ENCODE measurements at regions not wholly inside any gene's neighbourhood (a gene's known extent, or its start where the extent isn't known, plus 50 kb on each side); places are given as distances from the start of the nearest gene placed in this dataset.

DNA sequence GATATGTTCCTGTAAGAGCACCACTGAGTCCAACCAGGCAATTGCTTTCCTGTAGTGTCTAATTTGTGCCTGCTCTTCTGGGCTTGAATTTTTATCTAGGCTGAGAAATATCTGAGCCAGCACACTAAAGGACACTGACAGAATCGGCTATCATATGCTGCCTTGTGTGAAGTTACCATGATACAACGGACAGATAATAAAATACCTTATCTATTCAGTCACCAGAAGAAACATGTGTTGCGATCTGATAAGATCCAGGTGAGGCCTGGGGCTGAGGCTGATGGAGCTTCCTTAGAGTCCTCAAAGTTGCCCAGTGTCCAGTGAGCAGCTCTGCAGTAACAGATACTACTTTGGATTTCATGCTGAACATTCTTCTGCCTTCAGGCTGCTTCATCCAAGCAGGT is 111.8 kb downstream of the ZNF518B start:
- DNase-seq (ENCODE audit: low read depth, low spot score): no peak
- no peak for TF ChIP-seq PML (IDR thresholded peaks at IDR 0.05; ENCODE audit: low read length)
- TF ChIP-seq SMAD5 (IDR thresholded peaks at IDR 0.05; ENCODE audit: low read depth): no peak
- TF ChIP-seq ZNF622 (IDR thresholded peaks at IDR 0.05): no peak
- no peak for TF ChIP-seq CBX3 (IDR thresholded peaks at IDR 0.05; ENCODE audit: borderline replicate concordance, low read depth)
- POLR2A ChIA-PET: no interaction called here
- Histone ChIP-seq H3K79me2 (ENCODE audit: control insufficient read depth, insufficient read depth, low read length) (no peaks in the 10 kb centered on the region), H4K20me1 (ENCODE audit: control insufficient read depth, insufficient read depth) (no peaks in the 10 kb centered on the region), H3K36me3 (ENCODE audit: control insufficient read depth in 2 of 2, insufficient read depth in 2 of 2, low read length in 1 of 2) (no peaks in the 10 kb centered on the region), H3K4me1 (ENCODE audit: control insufficient read depth, insufficient read depth, low read length) (no peaks in the 10 kb centered on the region), H3K9ac (ENCODE audit: control insufficient read depth, insufficient read depth, low read length) (no peak overlapping the region), H3K4me3 (no peak overlapping the region), H3K27me3 (replicated peaks in 1 of 2; ENCODE audit: control insufficient read depth in 2 of 2, insufficient read depth in 2 of 2, low read length in 1 of 2) (no peaks in the 10 kb centered on the region), H3K4me2 (ENCODE audit: control insufficient read depth, insufficient read depth) (no peak overlapping the region), H3K27ac (ENCODE audit: control insufficient read depth, insufficient read depth) (no peak overlapping the region), H3K9me3 (replicated peaks; ENCODE audit: control insufficient read depth, insufficient read depth, low read length) (no peaks in the 10 kb centered on the region), H2AFZ (ENCODE audit: control insufficient read depth, low read depth, low read length) (no peak overlapping the region)
- no peak for FAIRE-seq
- in situ Hi-C loops (cut with MboI) (no loop called here), intact Hi-C loops (cut with micrococcal nuclease; ENCODE audit: unreplicated experiment) (no loop called here)
- SMC1A ChIA-PET (ENCODE audit: uncharacterized antibody, unreplicated experiment): no interaction called here
- 8% methylated on average over 3 of the region's 3 CpGs for whole genome bisulfite sequencing (ENCODE audit: insufficient coverage, insufficient replicate concordance, low lambda C conversion rate, missing lambda C conversion rate)
- ATAC-seq: no peak
- RAD21 ChIA-PET (ENCODE audit: unreplicated experiment): no interaction called here
- BruUV-seq (replicated peaks): no TSS peak
- CTCF ChIA-PET: no interaction called here

- no peak overlapping the region for H3K4me2 ChIP-seq (ENCODE audit: control insufficient read depth, insufficient read depth)
- ChIA-PET SMC1A (ENCODE audit: uncharacterized antibody, unreplicated experiment) (no interaction called here), RAD21 (ENCODE audit: unreplicated experiment) (no interaction called here), POLR2A (no interaction called here), CTCF (no interaction called here)
- no peak overlapping the region for H2AFZ ChIP-seq (ENCODE audit: control insufficient read depth, low read depth, low read length)
- no TSS peak for BruUV-seq (replicated peaks)
- ATAC-seq (no peak), DNase-seq (ENCODE audit: low read depth, low spot score) (no peak), FAIRE-seq (no peak)
- H3K27me3 ChIP-seq (replicated peaks in 1 of 2; ENCODE audit: control insufficient read depth in 2 of 2, insufficient read depth in 2 of 2, low read length in 1 of 2): no peaks in the 10 kb centered on the region
- no peaks in the 10 kb centered on the region for H3K4me1 ChIP-seq (ENCODE audit: control insufficient read depth, insufficient read depth, low read length)
- no peaks in the 10 kb centered on the region for H3K9me3 ChIP-seq (replicated peaks; ENCODE audit: control insufficient read depth, insufficient read depth, low read length)
- no peaks in the 10 kb centered on the region for H4K20me1 ChIP-seq (ENCODE audit: control insufficient read depth, insufficient read depth)
- WGBS (ENCODE audit: insufficient coverage, insufficient replicate concordance, low lambda C conversion rate, missing lambda C conversion rate): 24% methylated on average over 4 of the region's 4 CpGs
- in situ Hi-C loops (cut with MboI) (no loop called here), intact Hi-C loops (cut with micrococcal nuclease; ENCODE audit: unreplicated experiment) (no loop called here)
- H3K9ac ChIP-seq (ENCODE audit: control insufficient read depth, insufficient read depth, low read length): no peak overlapping the region
- no peak for TF ChIP-seq POLR2A (IDR thresholded peaks at IDR 0.05; ENCODE audit: low read depth, low read length)
- TF ChIP-seq RFX5 (IDR thresholded peaks at IDR 0.05; ENCODE audit: low read depth, low read length): no peak
- no peak for TF ChIP-seq HCFC1 (IDR thresholded peaks at IDR 0.05; ENCODE audit: low read length)
- TF ChIP-seq CHD2 (IDR thresholded peaks at IDR 0.05; ENCODE audit: borderline replicate concordance, low read depth, low read length): no peak
- no peak for TF ChIP-seq FOS (IDR thresholded peaks at IDR 0.05; ENCODE audit: borderline replicate concordance, extremely low read depth, insufficient read length)
- no peak for TF ChIP-seq ASH2L (IDR thresholded peaks at IDR 0.05; ENCODE audit: borderline replicate concordance, low read depth)
- no peak for TF ChIP-seq SREBF2 (IDR thresholded peaks at IDR 0.05; ENCODE audit: low read length)
- TF ChIP-seq FOXK2 (IDR thresholded peaks at IDR 0.05): no peak
- no peak for TF ChIP-seq CHD1 (IDR thresholded peaks at IDR 0.05; ENCODE audit: low read depth, low read length)
- no peak for TF ChIP-seq BCLAF1 (IDR thresholded peaks at IDR 0.05)
- TF ChIP-seq KDM1A (IDR thresholded peaks at IDR 0.05; ENCODE audit: borderline replicate concordance): no peak
- no peak for TF ChIP-seq CREB1 (IDR thresholded peaks at IDR 0.05; ENCODE audit: low read depth)
- no peak for TF ChIP-seq ATF2 (IDR thresholded peaks at IDR 0.05; ENCODE audit: low read length)
- H3K4me3 ChIP-seq: no peak overlapping the region
- no peaks in the 10 kb centered on the region for H3K79me2 ChIP-seq (ENCODE audit: control insufficient read depth, insufficient read depth, low read length)
- no peaks in the 10 kb centered on the region for H3K36me3 ChIP-seq (ENCODE audit: control insufficient read depth in 2 of 2, insufficient read depth in 2 of 2, low read length in 1 of 2)
- no peak overlapping the region for H3K27ac ChIP-seq (ENCODE audit: control insufficient read depth, insufficient read depth)
Observed at GRCh38 chr4:10344824-10345223, 112.4 kb downstream of the ZNF518B start.
